NB4 (cell line): ENCODE measurements at regions not wholly inside any gene's neighbourhood (a gene's known extent, or its start where the extent isn't known, plus 50 kb on each side); places are given as distances from the start of the nearest gene placed in this dataset.

Source experiments
- DNase-seq: peaks from one replicate; pipeline ENCODE4 v3.0.0; 2010; ENCODE audit warnings: low read depth
- H3K4me3 ChIP-seq: one replicate; pipeline ENCODE4 v1.5.1; 2011; ENCODE audit warnings: mild to moderate bottlenecking, low read depth, low read length, moderate library complexity
- CTCF ChIP-seq: IDR thresholded peaks from one replicate; pipeline ENCODE4 v1.5.1; 2012; ENCODE audit warnings: low read depth, low read length
- MAX ChIP-seq: IDR thresholded peaks from 2 replicates; pipeline ENCODE4 v1.6.1; 2011; ENCODE audit warnings: low read depth, low read length
- MYC ChIP-seq: IDR thresholded peaks from 2 replicates; pipeline ENCODE4 v1.6.1; 2011; ENCODE audit warnings: low read depth, low read length
- POLR2A ChIP-seq: IDR thresholded peaks from 2 replicates; pipeline ENCODE4 v1.6.1; 2011; ENCODE audit warnings: mild to moderate bottlenecking; ENCODE audit not compliant: insufficient read length; ENCODE audit errors: extremely low read depth

- DNase-seq: no peak
- H3K4me3 ChIP-seq: no peak overlapping the region
- TF ChIP-seq MAX: no peak
- TF ChIP-seq MYC: no peak
- TF ChIP-seq POLR2A: no peak
- TF ChIP-seq CTCF: no peak
Observed at GRCh38 chr12:5124401-5124800, 80.7 kb downstream of the KCNA5 start.

GRCh38 chr12:5134861-5135525, 91.3 kb downstream of the KCNA5 start:
- no peak for DNase-seq
- no peak overlapping the region for H3K4me3 ChIP-seq
- no peak for TF ChIP-seq MAX

GRCh38 chr12:5138256-5138655, 94.6 kb downstream of the KCNA5 start:
- DNase-seq: no peak
- TF ChIP-seq POLR2A (no peak), MAX (no peak)

GRCh38 chr12:5138845-5139244, 95.2 kb downstream of the KCNA5 start:
- H3K4me3 ChIP-seq: no peak overlapping the region
- no peak for TF ChIP-seq MAX
- no peak for TF ChIP-seq CTCF
- TF ChIP-seq POLR2A: no peak
- TF ChIP-seq MYC: no peak
- DNase-seq: no peak

More at GRCh38 chr12:5138256-5138655, 94.6 kb downstream of the KCNA5 start:
- no peak overlapping the region for H3K4me3 ChIP-seq

GRCh38 chr12:5139751-5140150, 96.1 kb downstream of the KCNA5 start:
- DNase-seq: no peak
- no peak overlapping the region for H3K4me3 ChIP-seq
- TF ChIP-seq CTCF (no peak), MYC (no peak)

GRCh38 chr12:5140190-5140589, 96.5 kb downstream of the KCNA5 start:
- no peak for DNase-seq
- H3K4me3 ChIP-seq: no peak overlapping the region
- TF ChIP-seq CTCF (no peak), POLR2A (no peak), MAX (no peak), MYC (no peak)

GRCh38 chr12:5148880-5149279, 105.2 kb downstream of the KCNA5 start:
- no peak for DNase-seq
- no peak for TF ChIP-seq CTCF
- no peak for TF ChIP-seq MAX
- no peak for TF ChIP-seq MYC
- TF ChIP-seq POLR2A: no peak
- H3K4me3 ChIP-seq: no peak overlapping the region
